HG02588 (cell line): ENCODE measurements at regions not wholly inside any gene's neighbourhood (a gene's known extent, or its start where the extent isn't known, plus 50 kb on each side); places are given as distances from the start of the nearest gene placed in this dataset.
"Not testable (repeated sequence)": the region's sequence is repeated elsewhere in the genome, so short reads cannot be mapped to it uniquely, and the experiment has no call there.

Source experiments
- ATAC-seq: cut with Tn5 transposase; IDR thresholded peaks from one replicate; pipeline ENCODE4 v1.9.1; 2021; ENCODE audit warnings: mild to moderate bottlenecking, moderate library complexity; ENCODE audit not compliant: unreplicated experiment

DNA sequence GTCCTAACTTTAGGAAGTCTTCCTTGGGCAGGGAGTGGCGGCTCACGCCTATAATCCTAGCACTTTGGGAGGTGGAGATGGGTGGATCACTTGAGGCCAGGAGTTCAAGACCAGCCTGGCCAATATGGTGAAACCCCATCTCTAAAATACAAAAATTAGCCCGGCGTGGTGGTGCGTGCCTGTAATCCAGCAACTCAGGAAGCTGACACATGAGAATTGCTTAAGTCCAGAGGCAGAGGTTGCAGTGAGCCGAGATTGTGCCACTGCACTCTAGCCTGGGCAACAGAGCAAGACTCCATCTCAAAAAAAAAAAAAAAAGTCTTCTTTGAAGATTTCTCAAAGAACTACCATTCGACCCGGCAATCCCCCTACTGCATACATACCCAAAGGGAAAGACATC is 50.0 kb upstream of the GPCPD1 start:
- not testable (repeated sequence) for ATAC-seq
